T-helper 1 cell treated with Interleukin-12 subunit alpha and Interleukin-12 subunit beta and Interleukin-4 antibody, amounts not matched to agents 30 ng/mL and 1 ng/mL, for 36 hours (primary cell): ENCODE measurements at regions not wholly inside any gene's neighbourhood (a gene's known extent, or its start where the extent isn't known, plus 50 kb on each side); places are given as distances from the start of the nearest gene placed in this dataset.

Experiments
- intact Hi-C: fragments of 100-400 bp; cut with micrococcal nuclease; formaldehyde crosslinking; loops from one replicate; pipeline ENCODE4 v1.15.1; 2024

DNA sequence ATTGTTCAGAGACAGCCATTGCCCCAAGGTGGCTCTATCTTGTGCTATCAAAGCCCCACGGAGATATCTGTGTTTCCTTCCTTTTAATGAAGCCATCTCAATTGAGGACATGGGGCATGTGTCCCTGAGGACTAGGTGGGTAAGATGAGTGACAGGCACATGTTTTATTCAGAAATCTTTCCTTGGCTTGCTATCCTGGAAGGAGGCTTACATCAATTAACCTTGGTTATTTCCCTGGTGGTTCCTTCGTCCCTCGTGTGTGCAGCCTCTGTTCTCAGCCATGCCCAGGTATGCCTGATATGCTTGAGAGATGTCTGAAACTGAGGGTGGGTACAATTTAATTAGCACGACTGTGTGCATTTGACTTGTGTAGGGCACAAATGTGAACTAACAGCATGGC lies 102.2 kb upstream of the TUT7 start:
- intact Hi-C loops: no loop called here

DNA sequence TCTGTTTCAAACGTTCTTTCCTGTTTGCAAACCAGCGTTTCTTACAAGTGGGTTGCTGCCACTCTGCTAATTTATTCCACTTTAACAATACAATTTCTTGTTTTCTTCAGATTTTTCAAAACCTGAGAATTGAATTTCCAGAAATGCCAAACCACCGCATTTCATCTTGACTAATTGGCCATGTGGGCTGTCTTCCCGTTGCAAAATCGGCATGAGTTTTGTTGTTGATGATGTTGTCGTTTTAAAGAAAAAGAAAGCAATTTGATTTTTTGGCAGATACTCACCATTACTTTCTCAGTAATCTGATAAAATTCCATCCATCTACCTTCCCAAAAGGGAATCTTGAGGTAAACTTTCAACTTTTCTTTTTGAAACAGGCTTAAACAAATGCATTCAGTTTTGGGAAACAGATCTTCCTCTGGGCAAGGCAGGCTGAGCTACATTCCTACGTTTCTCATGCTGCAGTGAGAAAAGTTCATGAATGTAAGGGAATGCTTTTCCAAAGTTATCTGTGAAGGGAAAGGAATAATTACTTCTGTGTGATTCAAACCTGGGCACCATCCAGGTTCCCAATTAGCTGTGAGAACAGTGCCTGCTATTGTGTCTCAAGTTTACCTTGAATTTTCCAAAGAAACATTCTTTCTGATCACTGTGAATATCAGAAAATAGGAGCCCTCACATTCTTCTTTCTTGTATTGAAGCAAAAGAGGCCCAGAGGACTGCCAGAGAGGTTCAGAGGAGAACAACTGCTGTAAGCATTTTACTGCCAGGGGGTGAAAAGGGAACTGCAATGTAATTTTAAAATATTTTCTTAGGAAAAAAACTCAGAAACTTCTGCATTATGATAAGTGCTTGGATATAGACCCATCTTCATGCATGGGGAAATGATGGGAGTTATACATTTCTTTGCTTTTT lies 100.7 kb upstream of the TUT7 start:
- intact Hi-C loops: no loop called here

DNA sequence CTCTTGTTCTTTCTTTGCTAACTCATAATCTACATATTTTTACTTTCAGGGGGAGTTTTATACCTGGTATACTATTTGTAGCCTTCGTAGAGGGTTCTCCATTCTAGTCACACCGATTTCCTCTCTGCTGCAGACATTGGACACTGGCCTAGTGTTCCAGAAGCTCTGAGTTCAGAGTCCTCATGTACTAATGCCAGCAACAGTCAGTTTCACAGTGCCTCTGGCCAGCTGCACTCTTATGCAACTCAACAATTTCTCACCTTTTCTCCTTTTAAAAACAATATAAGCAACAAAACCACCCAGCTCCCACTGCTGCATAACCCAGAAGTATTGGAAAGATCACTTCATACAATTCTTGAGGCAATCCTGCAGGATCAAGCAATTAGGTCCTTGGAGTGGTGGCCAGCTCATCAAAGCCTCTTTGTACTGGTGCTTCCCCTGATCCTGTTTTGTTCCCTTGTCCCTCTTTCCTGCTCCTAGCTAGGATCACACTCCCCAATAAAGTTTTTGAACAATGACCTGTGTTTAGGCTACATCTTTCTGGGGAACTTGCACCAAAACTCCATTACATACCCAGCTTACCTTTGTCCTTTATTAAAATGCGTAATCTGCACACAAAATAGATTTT lies 98.1 kb upstream of the TUT7 start:
- intact Hi-C loops: no loop called here

DNA sequence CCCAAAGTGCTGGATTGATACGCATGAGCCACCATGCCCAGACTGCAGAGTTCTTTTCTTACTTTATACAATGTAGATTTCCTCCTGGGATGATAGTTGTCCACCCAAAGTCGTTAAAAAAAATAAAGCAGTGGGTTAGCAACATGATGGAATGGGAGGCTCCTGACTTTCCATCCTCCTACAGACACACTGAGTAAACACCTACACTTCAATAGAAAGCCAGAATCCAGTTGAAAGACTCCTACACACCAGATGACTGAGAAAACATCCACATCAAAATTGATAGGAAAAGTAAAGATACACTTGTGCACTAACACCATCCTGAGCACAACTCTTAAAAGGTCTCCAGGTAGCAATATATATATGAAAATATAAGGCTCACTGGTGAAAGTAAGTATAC lies 95.0 kb upstream of the TUT7 start:
- intact Hi-C loops: no loop called here

DNA sequence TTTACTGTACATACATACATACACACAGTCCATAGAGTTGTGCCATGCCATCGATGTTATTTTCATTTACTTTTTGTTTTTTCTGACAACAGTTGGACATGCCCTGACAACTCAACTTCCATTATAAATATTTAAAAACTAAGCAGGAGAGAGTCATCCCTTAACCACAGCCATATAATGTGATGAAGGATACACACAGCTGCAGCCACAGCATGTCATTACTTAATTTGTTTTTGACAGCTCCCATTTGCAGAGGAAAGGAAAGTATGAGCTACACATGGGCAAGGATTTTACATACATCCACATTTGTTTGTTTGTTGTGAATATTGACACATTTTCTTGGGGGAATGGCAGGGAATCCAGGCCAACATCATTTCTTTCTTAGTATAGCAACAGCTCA lies 91.5 kb upstream of the TUT7 start:
- intact Hi-C loops: no loop called here

DNA sequence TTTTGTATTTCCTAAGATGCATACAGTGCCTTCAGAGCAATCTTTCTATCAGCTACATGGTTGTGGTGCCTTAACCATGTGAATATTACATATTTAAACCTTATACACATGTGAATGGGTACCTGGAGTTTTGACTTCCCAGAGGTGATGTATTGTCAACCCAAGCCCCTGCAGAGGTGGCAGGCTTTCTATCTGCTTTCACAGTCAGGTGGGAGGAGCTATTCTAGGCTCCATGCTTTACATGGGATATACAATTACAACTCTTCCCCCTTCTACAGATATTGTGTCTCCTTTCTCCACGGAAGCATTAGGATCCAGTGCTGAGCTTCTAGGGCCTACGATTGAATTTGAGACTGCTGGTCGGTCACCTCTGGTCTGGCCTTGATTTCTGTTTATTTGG lies 89.8 kb upstream of the TUT7 start:
- intact Hi-C loops: no loop called here

DNA sequence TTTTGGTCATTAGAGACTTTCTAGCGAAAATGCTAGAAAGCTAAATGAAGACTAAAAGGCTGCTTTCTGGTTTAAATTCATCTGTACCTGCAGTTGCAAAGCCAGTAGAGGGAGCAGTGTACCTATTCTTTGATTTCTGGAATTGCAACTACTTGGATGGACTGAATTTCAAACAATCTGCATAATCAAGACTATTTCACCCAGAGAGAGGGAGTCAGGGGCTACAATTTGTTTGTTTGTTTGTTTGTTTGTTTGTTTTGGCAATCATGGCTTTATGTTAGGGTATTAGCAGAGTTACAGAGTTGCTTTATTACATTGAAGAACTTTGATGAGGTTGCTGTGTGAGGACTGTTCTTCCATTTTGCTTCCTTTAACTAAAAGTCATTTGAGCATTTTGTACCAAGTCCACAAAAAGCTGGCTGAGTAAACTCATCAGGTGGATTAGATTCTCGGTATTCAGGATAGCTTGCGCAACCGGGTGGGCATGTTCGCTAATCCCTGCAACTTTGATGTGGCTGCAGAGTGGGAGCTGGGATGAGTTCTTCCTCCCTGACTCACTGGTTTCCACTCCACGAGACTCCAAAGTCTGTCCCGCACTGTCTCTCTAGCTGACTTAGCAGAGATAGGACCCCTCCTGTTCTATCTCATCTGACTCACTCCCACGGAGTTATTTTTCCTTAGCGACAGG lies 80.0 kb upstream of the TUT7 start:
- intact Hi-C loops: loop anchor here (1.0 to 10.0 kb wide), 2 partner anchors 890 to 1231 kb away; no protein-coding TSS in a partner anchor

DNA sequence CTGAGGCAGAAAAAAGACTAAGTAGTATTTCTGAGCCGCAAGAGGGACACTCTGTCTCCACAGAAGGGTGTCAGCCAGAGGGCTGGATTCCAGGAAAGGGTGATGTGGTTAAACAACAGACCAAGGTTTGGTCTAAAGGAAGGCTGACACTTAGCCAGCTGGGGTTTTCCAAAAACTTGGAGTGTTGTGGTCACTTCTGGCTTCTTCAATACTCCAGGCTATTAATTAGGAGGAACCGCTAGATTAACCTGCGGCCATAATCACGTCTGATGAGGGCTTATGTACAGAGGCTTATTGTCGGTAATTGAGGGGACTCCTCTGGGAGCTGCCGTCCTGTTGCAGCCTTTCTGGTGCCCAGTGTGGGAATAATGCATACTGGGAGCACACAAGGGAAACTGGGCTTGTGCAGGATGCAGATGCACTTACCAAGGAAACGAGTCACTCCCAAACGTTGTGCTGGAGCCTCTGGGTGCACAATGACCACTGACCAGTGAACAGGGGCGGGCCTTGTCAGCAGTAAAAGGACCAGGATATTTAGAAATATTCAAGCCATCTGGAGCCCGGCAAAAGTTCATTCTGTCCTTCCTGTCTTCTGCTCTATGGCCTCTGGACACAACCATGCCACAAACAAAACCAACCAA lies 70.2 kb upstream of the TUT7 start:
- intact Hi-C loops: no loop called here

DNA sequence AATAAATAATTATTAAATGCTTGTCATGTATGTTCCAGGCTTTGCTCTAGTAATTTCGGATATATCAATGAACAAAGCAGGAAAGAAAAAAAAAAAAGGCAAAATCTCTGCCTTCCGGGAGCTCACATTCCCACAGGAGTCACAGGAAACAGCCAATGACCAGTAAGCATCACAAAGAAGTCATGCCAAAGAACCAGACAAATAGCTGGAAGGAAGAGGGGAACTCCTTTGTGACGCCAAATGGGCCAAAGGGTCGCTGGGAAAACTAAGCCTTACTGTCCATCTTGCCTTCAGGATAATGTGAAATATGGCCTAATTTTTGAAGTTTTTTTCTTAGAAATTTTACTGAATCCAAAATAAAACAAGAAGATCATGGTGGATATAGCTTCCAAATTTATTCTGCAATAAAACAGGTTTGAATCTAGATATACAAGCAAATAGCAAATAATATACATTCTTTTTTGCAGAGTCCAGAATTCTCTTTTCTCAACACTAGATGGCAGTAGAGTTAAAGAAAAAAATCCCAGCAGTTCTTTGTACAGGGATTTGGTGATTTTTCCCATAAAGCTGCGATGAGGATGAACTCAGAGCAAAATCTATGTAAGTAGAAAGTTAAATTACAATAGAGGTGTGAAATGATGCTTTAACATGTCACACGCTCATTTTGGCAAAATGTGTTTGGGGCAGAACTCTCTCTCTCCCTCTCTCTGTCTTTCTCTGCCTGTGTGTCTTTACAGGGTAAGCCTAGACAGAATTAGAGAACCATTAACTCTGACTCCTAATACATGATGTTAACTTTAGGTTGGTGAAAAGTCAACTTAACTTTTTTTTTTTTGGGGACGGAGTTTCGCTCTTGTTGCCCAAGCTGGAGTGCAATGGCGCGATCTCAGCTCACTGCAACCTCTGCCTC lies 60.0 kb upstream of the TUT7 start:
- intact Hi-C loops: loop anchor here (1.0 kb wide), 1 partner anchor 910 kb away; no protein-coding TSS in a partner anchor

DNA sequence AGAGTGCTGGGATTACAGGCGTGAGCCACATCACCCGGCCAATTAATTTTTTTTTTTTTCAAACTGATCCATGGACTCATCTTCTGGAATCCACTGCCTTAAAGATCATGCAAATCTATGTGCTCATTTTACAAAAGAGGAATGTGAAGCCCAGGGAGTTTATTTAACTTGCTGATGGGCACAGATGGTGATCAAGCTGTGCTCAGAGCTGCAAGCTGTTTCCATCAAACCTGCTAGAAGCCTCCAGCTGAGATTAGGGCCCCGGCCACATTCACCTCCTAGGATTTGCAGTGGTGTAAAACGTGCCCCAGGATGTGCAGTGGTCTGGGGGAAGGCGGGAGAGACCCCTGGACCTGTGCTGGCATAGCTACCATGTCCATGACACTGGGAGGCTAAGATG lies 56.1 kb upstream of the TUT7 start:
- intact Hi-C loops: no loop called here

DNA sequence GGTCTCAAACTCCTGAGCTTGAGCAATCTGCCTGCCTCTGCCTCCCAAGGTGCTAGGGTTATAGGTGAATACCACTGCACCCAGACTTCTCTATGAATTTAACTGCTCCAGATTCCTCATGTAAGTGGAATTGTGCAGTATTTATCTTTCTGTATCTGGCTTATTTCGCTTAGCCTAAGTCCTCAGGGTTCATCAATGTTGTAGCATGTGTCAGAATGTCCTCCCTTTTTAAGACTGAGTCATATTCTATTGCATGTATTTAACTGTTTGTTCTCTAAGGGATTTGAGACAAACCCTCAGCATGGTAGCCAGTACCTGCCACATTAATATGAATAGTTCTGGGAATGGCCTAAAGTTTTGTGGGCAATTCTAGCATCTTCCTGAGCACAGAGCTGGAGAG lies 53.9 kb upstream of the TUT7 start:
- intact Hi-C loops: no loop called here

DNA sequence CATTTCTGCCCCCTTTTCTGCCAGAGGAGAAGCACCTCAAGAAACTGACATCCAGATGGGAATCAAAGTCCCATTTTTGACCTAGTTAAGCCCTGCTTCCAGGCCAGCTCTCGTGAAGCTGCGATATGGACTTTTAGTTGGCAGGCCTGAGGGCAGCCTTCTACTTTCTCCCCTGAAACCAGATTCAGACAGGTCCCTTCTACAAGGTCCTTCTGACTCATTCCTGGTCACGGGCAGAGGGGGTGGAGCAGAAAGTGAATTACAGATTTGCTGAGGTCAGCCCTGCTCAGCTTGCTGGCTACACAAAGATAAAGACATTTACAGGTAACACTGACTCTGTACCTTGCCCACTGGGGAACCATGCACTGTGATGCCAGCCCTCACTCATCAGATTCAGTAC lies 52.8 kb upstream of the TUT7 start:
- intact Hi-C loops: no loop called here

DNA sequence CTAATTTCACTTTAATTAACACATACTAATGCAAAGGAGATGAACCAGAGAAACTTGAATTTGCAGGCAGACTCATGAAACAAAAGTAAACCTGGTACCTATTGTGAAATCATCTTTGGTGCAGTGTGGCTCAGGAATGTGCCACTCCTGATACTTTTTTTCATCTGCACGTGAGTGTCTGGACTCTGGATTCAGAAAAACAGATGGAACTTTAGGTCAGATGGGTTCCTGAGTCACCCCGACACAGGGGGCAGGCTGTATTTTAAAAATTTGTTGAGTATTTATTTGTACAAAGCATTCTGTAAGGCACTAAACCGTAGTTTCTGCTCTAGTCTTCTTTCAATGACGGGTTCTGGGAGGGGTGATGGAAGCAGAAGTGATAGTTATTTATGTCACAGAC lies 52.2 kb upstream of the TUT7 start:
- intact Hi-C loops: no loop called here

DNA sequence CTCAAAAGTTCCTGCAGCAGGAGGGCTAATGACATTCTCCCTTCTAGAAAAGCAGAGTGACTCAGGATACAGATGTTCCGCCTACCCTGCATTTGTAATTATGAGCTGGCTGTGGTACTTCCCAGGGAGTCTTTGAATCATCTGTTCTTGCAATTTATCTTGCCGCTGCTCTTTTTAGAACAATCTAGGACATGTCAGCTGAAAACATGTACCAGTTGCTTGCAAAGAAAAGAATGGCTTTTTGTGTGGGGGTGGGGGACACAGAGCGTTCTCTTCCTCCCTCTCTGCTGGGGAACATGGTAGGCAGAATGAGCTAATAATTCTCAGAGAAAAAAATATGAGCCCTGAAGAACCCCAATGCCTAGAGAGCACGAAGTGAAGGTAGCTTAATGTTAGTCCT lies 51.7 kb upstream of the TUT7 start:
- intact Hi-C loops: no loop called here

DNA sequence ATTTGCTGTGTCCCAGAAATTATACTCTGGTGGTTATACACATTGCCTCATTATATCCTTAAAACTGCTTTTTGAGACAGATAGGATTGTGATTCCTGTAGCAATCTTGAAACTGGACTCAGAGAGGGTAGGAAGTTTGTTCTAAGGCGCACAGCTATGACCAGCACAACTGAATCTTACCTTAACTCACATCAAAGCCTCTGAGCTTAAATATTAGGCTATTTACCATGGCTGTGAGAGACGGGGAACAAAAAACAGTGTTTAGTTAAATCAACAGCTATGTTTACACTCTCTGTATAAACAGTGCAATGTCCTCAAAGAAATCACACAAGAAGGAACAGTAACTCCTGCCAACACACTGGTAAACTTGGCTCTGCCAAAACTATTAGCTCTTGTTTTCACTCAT lies 50.9 kb upstream of the TUT7 start:
- intact Hi-C loops: no loop called here
